ENCODE measurements at regions not wholly inside any gene's neighbourhood (a gene's known extent, or its start where the extent isn't known, plus 50 kb on each side); places are given as distances from the start of the nearest gene placed in this dataset.

GRCh38 chr11:23113887-23114216 lies 253.6 kb upstream of the CCDC179 start:
- H3K27me3 ChIP-seq (replicated peaks; ENCODE audit: insufficient read depth, low read length): no peaks in the 10 kb centered on the region

DNA sequence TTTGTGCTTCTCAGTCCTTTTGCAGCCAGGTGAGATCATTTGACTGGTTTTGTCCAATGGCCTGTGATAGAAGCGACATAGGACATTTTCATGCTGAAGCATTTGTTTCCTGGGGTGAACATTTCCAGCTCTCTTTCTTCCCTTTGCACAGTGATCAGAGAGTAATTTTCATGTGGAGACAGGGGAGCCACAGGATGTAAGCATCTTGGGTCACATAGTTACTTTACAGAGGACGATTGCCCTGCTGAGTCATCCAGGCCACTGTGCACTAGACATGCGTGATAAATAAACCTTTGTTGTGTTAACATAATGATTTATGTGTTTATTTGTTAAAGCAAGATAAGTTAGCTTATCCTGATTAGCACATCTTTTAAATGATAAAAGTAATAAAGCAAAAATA lies 263.5 kb upstream of the CCDC179 start:
- Histone ChIP-seq H3K9me2 (replicated peaks; ENCODE audit: insufficient read depth, low read length) (no peaks in the 10 kb centered on the region), H2AFZ (ENCODE audit: low read length) (no peak overlapping the region), H4K20me1 (ENCODE audit: insufficient read depth, low read length) (no peaks in the 10 kb centered on the region), H3K27me3 (replicated peaks; ENCODE audit: insufficient read depth, low read length) (no peaks in the 10 kb centered on the region), H3K4me2 (ENCODE audit: low read depth, low read length) (no peak overlapping the region), H3K79me2 (ENCODE audit: low read length) (no peaks in the 10 kb centered on the region), H3K4me3 (ENCODE audit: low read length) (no peak overlapping the region), H3K9ac (ENCODE audit: low read length) (no peak overlapping the region), H3K4me1 (ENCODE audit: low read length) (no peaks in the 10 kb centered on the region), H3K27ac (ENCODE audit: low read length) (no peak overlapping the region), H3F3A (ENCODE audit: insufficient read depth, low read length) (no peaks in the 10 kb centered on the region), H3K9me3 (replicated peaks; ENCODE audit: insufficient read depth, low read length) (no peaks in the 10 kb centered on the region), H3K36me3 (replicated peaks; ENCODE audit: insufficient read depth, low read length) (no peaks in the 10 kb centered on the region)
- TF ChIP-seq, protein P1, sequence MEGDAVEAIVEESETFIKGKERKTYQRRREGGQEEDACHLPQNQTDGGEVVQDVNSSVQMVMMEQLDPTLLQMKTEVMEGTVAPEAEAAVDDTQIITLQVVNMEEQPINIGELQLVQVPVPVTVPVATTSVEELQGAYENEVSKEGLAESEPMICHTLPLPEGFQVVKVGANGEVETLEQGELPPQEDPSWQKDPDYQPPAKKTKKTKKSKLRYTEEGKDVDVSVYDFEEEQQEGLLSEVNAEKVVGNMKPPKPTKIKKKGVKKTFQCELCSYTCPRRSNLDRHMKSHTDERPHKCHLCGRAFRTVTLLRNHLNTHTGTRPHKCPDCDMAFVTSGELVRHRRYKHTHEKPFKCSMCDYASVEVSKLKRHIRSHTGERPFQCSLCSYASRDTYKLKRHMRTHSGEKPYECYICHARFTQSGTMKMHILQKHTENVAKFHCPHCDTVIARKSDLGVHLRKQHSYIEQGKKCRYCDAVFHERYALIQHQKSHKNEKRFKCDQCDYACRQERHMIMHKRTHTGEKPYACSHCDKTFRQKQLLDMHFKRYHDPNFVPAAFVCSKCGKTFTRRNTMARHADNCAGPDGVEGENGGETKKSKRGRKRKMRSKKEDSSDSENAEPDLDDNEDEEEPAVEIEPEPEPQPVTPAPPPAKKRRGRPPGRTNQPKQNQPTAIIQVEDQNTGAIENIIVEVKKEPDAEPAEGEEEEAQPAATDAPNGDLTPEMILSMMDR (IDR thresholded peaks at IDR 0.05; ENCODE audit: low read length): no peak
- TF ChIP-seq EZH2phosphoT487 (IDR thresholded peaks at IDR 0.05; ENCODE audit: low read length) (no peak), EZH2 (optimal IDR thresholded peaks at IDR 0.05; ENCODE audit: low read depth, low read length) (no peak)
- DNase-seq: no peak

More at GRCh38 chr11:23113887-23114216, 253.6 kb upstream of the CCDC179 start:
- H3K9me3 ChIP-seq (replicated peaks; ENCODE audit: insufficient read depth, low read length): no peaks in the 10 kb centered on the region
- H2AFZ ChIP-seq (ENCODE audit: low read length): no peak overlapping the region
- H3K27ac ChIP-seq (ENCODE audit: low read length): no peak overlapping the region
- no peaks in the 10 kb centered on the region for H3K36me3 ChIP-seq (replicated peaks; ENCODE audit: insufficient read depth, low read length)
- no peaks in the 10 kb centered on the region for H4K20me1 ChIP-seq (ENCODE audit: insufficient read depth, low read length)
- H3K9me2 ChIP-seq (replicated peaks; ENCODE audit: insufficient read depth, low read length): no peaks in the 10 kb centered on the region
- H3K4me2 ChIP-seq (ENCODE audit: low read depth, low read length): no peak overlapping the region
- H3K79me2 ChIP-seq (ENCODE audit: low read length): no peaks in the 10 kb centered on the region
- no peaks in the 10 kb centered on the region for H3K4me1 ChIP-seq (ENCODE audit: low read length)
- TF ChIP-seq EZH2 (optimal IDR thresholded peaks at IDR 0.05; ENCODE audit: low read depth, low read length) (no peak), EZH2phosphoT487 (IDR thresholded peaks at IDR 0.05; ENCODE audit: low read length) (no peak)
- TF ChIP-seq, protein P1 (IDR thresholded peaks at IDR 0.05; ENCODE audit: low read length): no peak
- DNase-seq: no peak
- no peaks in the 10 kb centered on the region for H3F3A ChIP-seq (ENCODE audit: insufficient read depth, low read length)
- H3K9ac ChIP-seq (ENCODE audit: low read length): no peak overlapping the region
- H3K4me3 ChIP-seq (ENCODE audit: low read length): no peak overlapping the region

GRCh38 chr11:23124249-23124648 lies 264.0 kb upstream of the CCDC179 start:
- Histone ChIP-seq H3K79me2 (ENCODE audit: low read length) (no peaks in the 10 kb centered on the region), H3K36me3 (replicated peaks; ENCODE audit: insufficient read depth, low read length) (no peaks in the 10 kb centered on the region), H2AFZ (ENCODE audit: low read length) (no peak overlapping the region), H3K4me2 (ENCODE audit: low read depth, low read length) (no peak overlapping the region), H3K4me3 (ENCODE audit: low read length) (no peak overlapping the region), H3K4me1 (ENCODE audit: low read length) (no peaks in the 10 kb centered on the region), H3K9ac (ENCODE audit: low read length) (no peak overlapping the region), H4K20me1 (ENCODE audit: insufficient read depth, low read length) (no peaks in the 10 kb centered on the region), H3K9me2 (replicated peaks; ENCODE audit: insufficient read depth, low read length) (no peaks in the 10 kb centered on the region), H3K27me3 (replicated peaks; ENCODE audit: insufficient read depth, low read length) (no peaks in the 10 kb centered on the region), H3K27ac (ENCODE audit: low read length) (no peak overlapping the region), H3F3A (ENCODE audit: insufficient read depth, low read length) (no peaks in the 10 kb centered on the region), H3K9me3 (replicated peaks; ENCODE audit: insufficient read depth, low read length) (no peaks in the 10 kb centered on the region)
- TF ChIP-seq EZH2phosphoT487 (IDR thresholded peaks at IDR 0.05; ENCODE audit: low read length) (no peak), EZH2 (optimal IDR thresholded peaks at IDR 0.05; ENCODE audit: low read depth, low read length) (no peak)
- TF ChIP-seq, protein P1 (IDR thresholded peaks at IDR 0.05; ENCODE audit: low read length): no peak
- DNase-seq: no peak

All from MM.1S (cell line).